ENCODE measurements at regions not wholly inside any gene's neighbourhood (a gene's known extent, or its start where the extent isn't known, plus 50 kb on each side); places are given as distances from the start of the nearest gene placed in this dataset.
"Not testable (repeated sequence)": the region's sequence is repeated elsewhere in the genome, so short reads cannot be mapped to it uniquely, and the experiment has no call there.

DNA sequence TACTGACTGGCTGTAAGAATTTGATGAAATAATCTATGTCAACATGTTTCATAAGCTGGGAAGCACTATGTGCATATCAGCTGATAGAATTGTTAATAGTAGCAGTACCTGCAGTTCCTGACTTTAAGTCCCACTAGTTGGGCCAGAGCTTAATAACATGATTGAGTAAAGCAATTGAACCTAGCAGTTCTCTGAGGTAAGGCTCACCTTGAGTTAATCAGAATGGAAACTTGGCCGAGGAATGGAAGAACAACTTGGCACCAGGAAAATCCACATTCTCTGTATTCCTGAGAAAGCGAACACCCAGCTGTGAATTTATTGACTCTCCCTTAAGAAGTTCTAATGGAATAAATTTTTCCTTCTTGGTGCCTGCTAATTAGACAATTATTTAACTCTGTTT, 262.6 kb downstream of the IGSF11 start:
- no peak for DNase-seq (ENCODE audit: low read depth)

DNA sequence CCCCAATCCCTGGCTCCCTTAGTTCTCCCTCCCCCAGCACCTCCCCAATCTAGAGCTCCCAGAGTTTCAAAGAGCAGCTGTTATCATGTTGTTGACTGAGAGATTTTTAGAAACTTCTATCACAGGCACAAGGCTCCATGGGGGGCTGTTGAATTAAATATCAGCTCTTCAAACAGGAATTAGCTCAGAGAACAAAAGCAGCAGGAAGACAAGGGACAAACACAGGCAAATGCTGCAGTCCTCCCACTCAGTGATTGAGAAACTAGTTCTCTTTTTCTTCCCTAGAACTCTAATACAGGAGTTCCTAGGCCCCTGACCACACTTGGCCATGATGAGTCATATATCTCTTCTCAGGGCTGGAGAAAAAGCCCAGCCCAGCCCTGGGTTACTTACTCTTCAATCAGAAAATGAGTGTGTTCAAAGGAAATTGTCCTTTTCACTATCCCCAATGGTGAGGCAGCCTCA, 262.1 kb downstream of the IGSF11 start:
- peak; percentile 14 for DNase-seq (ENCODE audit: low read depth)

- DNase-seq (ENCODE audit: low read depth) = no peak
Observed at GRCh38 chr3:118775021-118775420, 259.6 kb downstream of the IGSF11 start.

- DNase-seq (ENCODE audit: low read depth) = no peak
Observed at GRCh38 chr3:118778201-118778600, 256.4 kb downstream of the IGSF11 start.

DNA sequence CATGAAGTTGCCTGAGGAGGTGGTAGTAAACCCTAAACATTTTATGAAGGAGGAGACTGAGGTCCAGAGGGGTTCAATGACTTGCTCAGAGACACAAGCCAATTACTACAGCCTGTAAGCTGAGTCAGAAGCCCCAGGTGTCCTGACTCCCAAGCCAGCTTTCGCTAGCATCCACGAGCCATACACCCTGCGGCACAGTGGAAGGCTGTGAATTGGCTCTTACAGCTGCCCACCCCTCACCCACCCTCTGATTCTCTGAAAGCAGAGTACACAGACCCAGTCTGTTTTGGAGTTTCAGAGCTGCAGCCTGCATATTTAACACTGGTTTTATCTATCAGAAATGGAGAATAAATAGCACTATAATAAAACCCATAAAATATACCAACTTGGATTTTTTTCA, 253.4 kb downstream of the IGSF11 start:
- DNase-seq (ENCODE audit: low read depth) = no peak

GRCh38 chr3:118781839-118782238, 252.8 kb downstream of the IGSF11 start:
- DNase-seq (ENCODE audit: low read depth) = no peak

- DNase-seq (ENCODE audit: low read depth) = peak; percentile 4
Observed at GRCh38 chr3:118782755-118783202, 251.9 kb downstream of the IGSF11 start.

GRCh38 chr3:118785415-118785814, 249.2 kb downstream of the IGSF11 start:
- no peak for DNase-seq (ENCODE audit: low read depth)

- DNase-seq (ENCODE audit: low read depth) = no peak
Observed at GRCh38 chr3:118791246-118791645, 243.4 kb downstream of the IGSF11 start.

GRCh38 chr3:118792191-118792590, 242.5 kb downstream of the IGSF11 start:
- no peak for DNase-seq (ENCODE audit: low read depth)

DNA sequence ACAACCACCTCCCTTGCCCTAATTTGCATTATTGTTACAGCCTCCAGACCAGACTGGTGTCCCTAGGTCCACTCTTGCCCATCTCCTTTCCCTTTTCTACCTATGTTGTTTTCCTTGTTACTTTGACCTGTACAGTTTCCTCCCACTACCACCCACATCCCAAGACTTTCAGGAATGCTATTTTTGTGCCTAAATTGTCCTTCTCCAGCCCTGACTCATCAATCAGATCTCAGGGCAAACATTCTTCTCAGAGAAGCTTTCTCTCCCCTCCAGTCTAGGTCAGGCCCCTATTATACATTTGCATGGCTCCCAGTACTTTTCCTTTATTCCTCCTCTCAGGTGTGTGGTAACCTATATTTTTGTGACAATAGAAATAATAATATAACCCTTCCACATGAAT, 241.5 kb downstream of the IGSF11 start:
- no peak for DNase-seq (ENCODE audit: low read depth)

DNA sequence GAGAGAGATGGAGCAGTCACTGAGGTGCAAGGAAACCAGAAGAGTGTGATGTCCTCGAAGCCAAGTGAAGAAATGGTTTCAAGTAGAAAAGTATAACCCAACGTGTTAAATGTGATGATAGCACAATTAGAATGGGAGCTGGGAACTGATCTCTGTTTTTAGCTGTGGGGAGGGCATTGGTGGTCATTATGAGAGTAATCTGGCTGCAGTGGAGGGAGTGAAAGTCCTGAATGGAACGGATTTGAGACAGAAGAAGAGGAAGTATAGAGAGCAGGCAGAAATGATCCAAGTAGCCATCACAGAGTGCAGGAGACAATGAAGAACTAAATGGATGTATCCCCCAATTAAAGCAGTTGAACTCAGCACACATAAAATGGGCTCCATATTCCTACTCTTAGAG, 235.3 kb downstream of the IGSF11 start:
- DNase-seq (ENCODE audit: low read depth) = no peak

DNA sequence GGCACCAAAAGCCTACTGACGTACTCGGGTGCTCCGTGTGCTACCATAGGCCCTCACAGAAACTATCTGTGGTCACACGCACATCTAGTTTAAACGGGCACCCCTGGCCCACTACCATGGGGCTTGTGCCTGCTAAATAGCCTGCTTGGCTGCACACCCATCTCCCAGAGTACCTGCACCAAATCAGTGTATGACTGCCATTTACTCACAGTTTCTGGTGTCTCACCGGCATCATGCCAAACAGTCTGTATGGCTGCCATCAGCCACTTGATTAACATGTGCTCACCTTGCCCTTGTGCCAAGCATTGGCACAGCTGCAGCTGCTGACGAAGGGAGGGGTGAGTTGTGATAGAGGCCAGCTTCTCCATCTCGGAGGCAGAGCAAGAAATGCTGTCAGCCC, 232.7 kb downstream of the IGSF11 start:
- no peak for DNase-seq (ENCODE audit: low read depth)

DNA sequence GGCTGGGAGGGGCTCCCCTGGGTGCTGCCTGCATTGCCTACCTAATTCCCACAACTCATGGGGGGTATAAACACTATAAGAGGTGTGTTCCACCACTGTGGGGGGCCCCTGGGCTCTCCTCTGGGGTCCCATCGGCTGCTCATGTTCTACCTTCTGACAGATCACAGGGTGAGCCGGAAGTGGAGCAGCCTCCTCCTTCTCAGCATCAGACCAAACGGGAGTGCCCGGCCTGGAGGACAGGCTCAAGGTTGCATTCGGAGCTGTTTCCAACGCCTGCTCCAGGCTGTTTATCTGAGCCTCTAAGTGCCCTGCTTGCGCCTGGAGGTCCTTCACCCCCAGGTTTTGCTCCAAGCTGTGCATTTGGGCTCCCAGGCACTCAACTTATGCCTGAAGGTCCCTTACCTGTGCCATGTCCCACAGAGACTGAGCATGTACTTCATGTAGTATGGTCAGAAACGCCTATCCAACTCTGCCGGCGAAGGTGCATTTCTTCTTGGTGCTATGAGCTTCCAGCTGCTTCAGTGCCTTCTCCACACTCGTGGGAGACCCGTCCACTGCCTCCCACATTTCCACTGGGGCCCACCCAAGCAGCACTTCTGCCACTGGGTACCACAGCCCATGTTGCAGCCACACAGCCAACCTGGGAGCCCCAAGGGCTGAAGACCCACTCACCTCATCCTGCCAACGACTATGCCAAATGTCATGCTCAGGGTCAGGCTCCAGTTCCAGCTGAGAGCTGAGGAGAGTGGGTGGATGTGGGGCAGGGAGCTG, 232.1 kb downstream of the IGSF11 start:
- no peak for DNase-seq (ENCODE audit: low read depth)

- DNase-seq (ENCODE audit: low read depth) = no peak
Observed at GRCh38 chr3:118803096-118803476, 231.6 kb downstream of the IGSF11 start.

DNA sequence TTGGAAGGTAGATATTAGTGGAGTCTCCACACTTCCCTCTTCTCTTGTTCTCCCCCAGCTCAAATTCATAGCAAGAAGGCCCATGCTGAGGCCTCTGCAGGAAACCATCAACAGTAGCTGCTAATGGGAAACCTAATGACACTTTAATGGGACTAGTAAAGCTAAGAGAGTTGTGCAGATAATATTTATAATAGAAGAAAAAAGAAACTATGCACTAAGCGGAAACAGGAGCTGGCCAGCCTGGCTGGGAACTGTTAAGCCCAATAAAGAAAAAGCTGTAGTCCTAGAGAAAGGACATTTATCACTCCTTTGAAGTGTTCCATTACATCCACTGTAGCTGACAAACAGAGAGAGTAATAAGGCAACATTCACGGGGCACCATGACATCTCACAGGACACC, 229.6 kb downstream of the IGSF11 start:
- DNase-seq (ENCODE audit: low read depth) = no peak

DNA sequence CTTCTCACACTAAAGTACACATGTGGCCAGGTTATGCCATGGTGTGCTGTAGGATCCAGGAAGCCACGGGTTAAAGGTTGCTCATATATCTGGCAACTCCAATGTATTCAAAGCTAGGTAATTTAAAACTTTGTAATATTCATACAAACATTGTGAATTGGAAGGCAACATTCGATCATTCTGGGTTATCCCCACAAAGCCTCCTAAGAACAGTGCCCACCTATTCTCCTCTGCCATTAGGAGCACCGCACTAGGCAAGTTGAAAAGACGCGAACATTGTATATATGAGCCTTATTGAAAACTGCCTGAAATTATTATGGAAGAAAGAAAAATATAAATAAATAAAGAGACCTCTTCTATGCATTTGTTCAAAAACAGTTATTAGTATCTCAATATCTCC, 228.2 kb downstream of the IGSF11 start:
- no peak for DNase-seq (ENCODE audit: low read depth)

GRCh38 chr3:118807349-118807748, 227.3 kb downstream of the IGSF11 start:
- not testable (repeated sequence) for DNase-seq (ENCODE audit: low read depth)

- no peak for DNase-seq (ENCODE audit: low read depth)
Observed at GRCh38 chr3:118808723-118809122, 225.9 kb downstream of the IGSF11 start.

DNA sequence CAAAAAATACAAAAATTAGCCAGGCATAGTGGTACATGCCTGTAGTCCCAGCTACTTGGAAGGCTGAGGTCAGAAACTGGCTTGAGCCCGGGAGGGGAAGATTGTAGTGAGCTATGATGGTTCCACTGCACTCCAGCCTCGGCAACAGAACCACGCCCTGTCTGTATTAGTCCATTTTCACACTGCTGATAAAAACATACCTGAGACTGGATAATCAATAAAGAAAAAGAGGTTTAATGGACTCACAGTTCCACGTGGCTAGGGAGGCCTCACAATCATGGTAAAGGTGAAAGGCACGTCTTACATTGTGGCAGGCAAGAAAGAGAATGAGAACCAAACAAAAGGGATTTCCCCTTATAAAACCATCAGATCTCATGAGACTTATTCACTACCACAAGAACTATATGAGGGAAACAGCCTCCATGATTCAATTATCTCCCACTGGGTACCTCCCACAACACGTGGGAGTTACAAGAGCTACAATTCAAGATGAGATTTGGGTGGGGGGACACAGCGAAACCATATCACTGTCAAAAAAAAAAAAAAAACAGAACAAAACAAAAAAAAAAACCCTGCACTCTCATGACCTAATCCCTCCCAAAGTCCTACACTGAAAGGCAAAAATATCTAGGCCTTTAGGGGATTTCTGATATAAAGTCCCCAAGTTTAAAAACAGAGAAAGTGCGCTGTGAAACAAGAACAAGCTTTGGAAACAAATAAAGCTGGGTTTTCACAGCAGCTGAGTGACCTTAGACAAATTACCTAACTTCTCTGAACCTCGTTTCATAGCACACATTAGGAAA, 224.7 kb downstream of the IGSF11 start:
- DNase-seq (ENCODE audit: low read depth) = no peak

DNA sequence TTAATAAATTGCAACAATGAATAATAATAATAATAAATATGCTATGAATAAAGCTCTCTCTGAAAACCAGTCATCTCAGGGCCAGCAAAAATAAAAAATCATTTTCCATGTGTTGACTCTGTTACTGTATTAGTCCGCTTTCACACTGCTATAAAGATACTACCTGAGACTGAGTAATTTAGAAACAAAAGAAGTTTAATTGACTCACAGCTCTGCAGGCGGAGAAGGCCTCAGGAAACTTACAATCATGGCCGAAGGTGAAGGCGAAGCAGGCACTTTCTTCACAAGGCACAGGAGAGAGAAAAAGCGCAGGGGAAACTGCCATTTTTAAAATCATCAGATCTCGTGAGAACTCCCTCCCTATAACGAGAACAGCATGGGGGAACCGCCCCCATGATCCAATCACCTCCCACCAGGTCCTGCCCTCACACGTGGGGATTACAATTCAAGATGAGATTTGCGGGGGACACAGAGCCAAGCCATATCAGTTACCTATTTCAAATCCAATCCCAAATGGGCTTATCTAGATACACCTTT, 224.1 kb downstream of the IGSF11 start:
- no peak for DNase-seq (ENCODE audit: low read depth)

GRCh38 chr3:118811236-118811732, 223.4 kb downstream of the IGSF11 start:
- DNase-seq (ENCODE audit: low read depth) = no peak

GRCh38 chr3:118813472-118813871, 221.2 kb downstream of the IGSF11 start:
- DNase-seq (ENCODE audit: low read depth) = no peak
